OCI-LY3 (cell line): ENCODE measurements at regions not wholly inside any gene's neighbourhood (a gene's known extent, or its start where the extent isn't known, plus 50 kb on each side); places are given as distances from the start of the nearest gene placed in this dataset.

ENCODE experiments used
- H2AFZ ChIP-seq: fragments of 200-600, 300-600 bp; shearing (Covaris generic); 2 replicates; pipeline ENCODE4 v1.6.0; 2014; ENCODE audit warnings: antibody characterized with exemption, low read depth, low read length
- H3K27ac ChIP-seq: fragments of 200-600, 300-600 bp; sonication (generic); 2 replicates; pipeline ENCODE4 v1.5.1; 2014; ENCODE audit warnings: mild to moderate bottlenecking, low read length, moderate library complexity, mixed read lengths
- H3K27me3 ChIP-seq: fragments of 200-600, 300-600 bp; sonication (generic); 2 replicates; pipeline ENCODE4 v1.6.1; 2014; ENCODE audit warnings: low read depth, low read length, mixed read lengths
- H3K36me3 ChIP-seq: fragments of 200-600, 300-600 bp; sonication (generic); replicated peaks from 2 replicates; pipeline ENCODE3; 2014; ENCODE audit warnings: low read depth, low read length, mixed read lengths
- H3K4me1 ChIP-seq: fragments of 300-600, 200-600 bp; sonication (generic); 2 replicates; pipeline ENCODE4 v1.6.1; 2014; ENCODE audit warnings: low read length, mixed read lengths
- H3K4me2 ChIP-seq: fragments of 200-600, 300-600 bp; sonication (generic); 2 replicates; pipeline ENCODE4 v1.6.1; 2014; ENCODE audit warnings: low read length, mixed read lengths
- H3K4me3 ChIP-seq: fragments of 300-600, 200-600 bp; sonication (generic); 2 replicates; pipeline ENCODE4 v1.5.1; 2014; ENCODE audit warnings: antibody characterized with exemption, mild to moderate bottlenecking, low read length, moderate library complexity
- H3K79me2 ChIP-seq: fragments of 300-600, 200-600 bp; shearing (Covaris generic); 2 replicates; pipeline ENCODE4 v1.6.1; 2014; ENCODE audit warnings: mild to moderate bottlenecking, low read length, mixed read lengths
- H3K9ac ChIP-seq: fragments of 300-600, 200-600 bp; shearing (Covaris generic); 2 replicates; pipeline ENCODE4 v1.6.0; 2014; ENCODE audit warnings: mild to moderate bottlenecking, low read length, moderate library complexity
- H3K9me3 ChIP-seq: fragments of 200-600, 300-600 bp; shearing (Covaris generic); 2 replicates; pipeline ENCODE4 v1.6.1; 2014; ENCODE audit warnings: low read length, mixed read lengths; ENCODE audit not compliant: insufficient read depth
- H4K20me1 ChIP-seq: fragments of 200-600, 300-600 bp; sonication (generic); 2 replicates; pipeline ENCODE4 v1.6.1; 2016; ENCODE audit warnings: low read length, mixed read lengths; ENCODE audit not compliant: insufficient read depth
- EZH2phosphoT487 ChIP-seq: fragments of 200-600 bp; shearing (Covaris generic); IDR thresholded peaks from 2 replicates; pipeline ENCODE4 v1.6.1; 2018; ENCODE audit warnings: antibody characterized with exemption, mixed run types, low read depth
- TF ChIP-seq, protein P1 (sequence below): fragments of 200-600, 300-600 bp; sonication (generic); IDR thresholded peaks from 2 replicates; pipeline ENCODE4 v1.5.1; 2014; ENCODE audit warnings: antibody characterized with exemption, low read length, low read depth

DNA sequence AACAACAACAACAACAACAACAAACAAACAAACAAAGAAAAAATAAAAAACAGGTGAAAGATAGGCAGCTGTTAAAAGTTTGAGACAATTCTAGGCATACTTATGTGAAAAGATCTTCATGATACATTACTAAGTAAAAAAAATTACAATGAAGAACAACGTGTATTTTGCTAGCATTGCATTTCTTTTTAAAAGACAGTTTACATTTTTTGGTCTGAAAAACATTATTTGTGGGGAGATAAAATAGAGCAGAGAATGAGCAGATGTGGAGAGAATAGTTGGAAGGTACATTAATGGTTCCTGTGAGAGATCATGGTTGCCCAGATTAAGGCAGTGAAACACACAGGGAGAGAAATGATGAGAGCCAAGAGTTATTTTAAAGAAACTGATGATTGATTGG lies 210.2 kb upstream of the MKLN1 start:
- no peaks in the 10 kb centered on the region for H4K20me1 ChIP-seq
- H3K9ac ChIP-seq, result no peak overlapping the region
- H3K4me2 ChIP-seq, result no peak overlapping the region
- H3K27ac ChIP-seq, result no peak overlapping the region
- peaks cover 6% of the 10 kb centered on the region for H3K4me1 ChIP-seq
- H3K9me3 ChIP-seq, result no peaks in the 10 kb centered on the region
- no peaks in the 10 kb centered on the region for H3K36me3 ChIP-seq
- TF ChIP-seq EZH2phosphoT487, result no peak
- TF ChIP-seq, protein P1, sequence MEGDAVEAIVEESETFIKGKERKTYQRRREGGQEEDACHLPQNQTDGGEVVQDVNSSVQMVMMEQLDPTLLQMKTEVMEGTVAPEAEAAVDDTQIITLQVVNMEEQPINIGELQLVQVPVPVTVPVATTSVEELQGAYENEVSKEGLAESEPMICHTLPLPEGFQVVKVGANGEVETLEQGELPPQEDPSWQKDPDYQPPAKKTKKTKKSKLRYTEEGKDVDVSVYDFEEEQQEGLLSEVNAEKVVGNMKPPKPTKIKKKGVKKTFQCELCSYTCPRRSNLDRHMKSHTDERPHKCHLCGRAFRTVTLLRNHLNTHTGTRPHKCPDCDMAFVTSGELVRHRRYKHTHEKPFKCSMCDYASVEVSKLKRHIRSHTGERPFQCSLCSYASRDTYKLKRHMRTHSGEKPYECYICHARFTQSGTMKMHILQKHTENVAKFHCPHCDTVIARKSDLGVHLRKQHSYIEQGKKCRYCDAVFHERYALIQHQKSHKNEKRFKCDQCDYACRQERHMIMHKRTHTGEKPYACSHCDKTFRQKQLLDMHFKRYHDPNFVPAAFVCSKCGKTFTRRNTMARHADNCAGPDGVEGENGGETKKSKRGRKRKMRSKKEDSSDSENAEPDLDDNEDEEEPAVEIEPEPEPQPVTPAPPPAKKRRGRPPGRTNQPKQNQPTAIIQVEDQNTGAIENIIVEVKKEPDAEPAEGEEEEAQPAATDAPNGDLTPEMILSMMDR, result no peak
- no peak overlapping the region for H2AFZ ChIP-seq
- H3K79me2 ChIP-seq, result no peaks in the 10 kb centered on the region
- no peak overlapping the region for H3K4me3 ChIP-seq
- peaks cover 6% of the 10 kb centered on the region; the same call in 1 of the 2 replicates for H3K27me3 ChIP-seq

DNA sequence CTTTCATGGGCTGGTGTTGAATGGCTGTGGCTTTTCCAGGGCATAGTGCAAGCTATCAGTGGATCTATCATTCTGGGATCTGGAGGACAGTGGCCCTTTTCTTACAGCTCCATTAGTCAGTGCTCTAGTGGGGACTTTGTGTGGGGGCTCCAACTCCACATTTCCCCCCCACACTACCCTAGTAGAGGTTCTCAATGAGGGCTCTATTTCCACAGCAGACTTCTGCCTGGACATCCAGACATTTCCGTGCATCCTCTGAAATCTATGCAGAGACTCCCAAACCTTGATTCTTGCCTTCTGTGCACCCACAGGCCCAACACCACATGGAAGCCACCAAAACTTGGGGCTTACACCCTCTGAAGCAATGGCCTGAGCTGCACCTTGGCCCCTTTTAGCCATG lies 208.3 kb upstream of the MKLN1 start:
- Histone ChIP-seq H3K9me3 (peaks cover 4% of the 10 kb centered on the region; the same call in 1 of the 2 replicates), H4K20me1 (no peaks in the 10 kb centered on the region), H3K27ac (no peak overlapping the region), H3K4me2 (no peak overlapping the region), H3K79me2 (no peaks in the 10 kb centered on the region), H3K9ac (no peak overlapping the region), H3K4me1 (peaks cover 21% of the 10 kb centered on the region), H2AFZ (no peak overlapping the region), H3K36me3 (no peaks in the 10 kb centered on the region), H3K27me3 (peaks cover 6% of the 10 kb centered on the region; the same call in 1 of the 2 replicates), H3K4me3 (no peak overlapping the region)
- TF ChIP-seq, protein P1, result no peak
- no peak for TF ChIP-seq EZH2phosphoT487

DNA sequence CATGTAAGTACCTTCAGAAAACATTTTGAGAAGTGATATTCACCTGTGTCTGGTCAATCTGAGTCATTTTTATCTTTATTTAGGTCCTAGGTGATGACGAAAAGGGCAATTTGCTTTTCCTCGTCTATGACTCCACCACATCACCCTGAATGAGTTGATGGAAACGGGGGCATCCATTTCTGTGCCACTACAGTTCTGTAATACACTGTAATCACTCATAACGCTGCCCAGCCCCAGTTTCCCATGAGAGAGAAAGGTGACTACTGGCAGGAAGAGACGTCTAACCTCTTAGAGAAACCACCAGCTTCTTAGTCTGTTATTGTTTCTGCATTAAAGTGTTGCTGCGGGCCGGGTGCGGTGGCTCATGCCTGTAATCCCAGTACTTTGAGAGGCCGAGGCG lies 205.3 kb upstream of the MKLN1 start:
- peak overlapping the region; percentile 62 for H2AFZ ChIP-seq
- TF ChIP-seq, protein P1, result no peak
- TF ChIP-seq EZH2phosphoT487, result no peak

DNA sequence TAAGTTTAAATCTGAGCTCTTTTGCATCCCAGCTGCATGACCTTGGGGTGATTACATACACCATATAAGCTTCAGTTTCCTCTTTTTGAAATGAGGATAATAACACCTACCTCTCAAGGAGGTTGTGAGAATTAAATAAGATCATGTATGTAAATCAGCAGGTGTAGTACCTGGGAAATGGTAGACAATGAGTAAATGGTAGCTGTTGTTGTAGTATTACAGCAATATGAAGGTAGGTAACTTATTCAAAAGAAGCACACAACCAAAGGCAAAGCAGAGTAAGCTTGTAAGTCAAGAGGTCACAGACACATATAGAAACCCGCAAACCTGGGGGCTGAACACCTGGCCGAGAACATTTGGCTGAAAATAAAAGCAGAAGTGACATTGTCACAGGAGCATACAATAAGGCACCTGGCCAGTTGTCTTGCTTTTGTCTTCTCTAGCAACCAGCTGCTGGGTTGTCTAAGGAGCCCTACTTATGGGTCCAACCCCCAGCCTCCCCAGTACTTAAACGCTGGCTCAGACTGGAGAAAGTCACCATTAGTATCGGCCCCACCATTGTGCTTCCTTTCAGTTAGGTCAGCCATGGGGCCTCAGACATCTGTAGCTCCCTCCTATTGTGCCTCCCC lies 203.6 kb upstream of the MKLN1 start:
- TF ChIP-seq, protein P1, result no peak
- no peak for TF ChIP-seq EZH2phosphoT487
- H3K4me2 ChIP-seq, result peak overlapping the region; percentile 46

More for the DNA sequence above, 205.3 kb upstream of the MKLN1 start:
- Histone ChIP-seq H3K9ac (no peak overlapping the region), H3K27me3 (peaks cover 12% of the 10 kb centered on the region), H3K4me1 (peaks cover 27% of the 10 kb centered on the region), H3K79me2 (no peaks in the 10 kb centered on the region), H3K36me3 (no peaks in the 10 kb centered on the region), H3K4me3 (peak overlapping the region; percentile 25), H3K4me2 (peak overlapping the region; percentile 46), H3K9me3 (peaks cover 12% of the 10 kb centered on the region; the same call in 1 of the 2 replicates), H3K27ac (no peak overlapping the region), H4K20me1 (no peaks in the 10 kb centered on the region)

More for the DNA sequence above, 203.6 kb upstream of the MKLN1 start:
- Histone ChIP-seq H3K79me2 (no peaks in the 10 kb centered on the region), H3K4me1 (peaks cover 27% of the 10 kb centered on the region), H3K4me3 (peak overlapping the region; percentile 7; the same call in 1 of the 2 replicates), H2AFZ (no peak overlapping the region), H3K36me3 (no peaks in the 10 kb centered on the region), H4K20me1 (no peaks in the 10 kb centered on the region), H3K27me3 (peaks cover 12% of the 10 kb centered on the region), H3K9me3 (peaks cover 12% of the 10 kb centered on the region; the same call in 1 of the 2 replicates), H3K27ac (no peak overlapping the region), H3K9ac (no peak overlapping the region)
